HG02884 (cell line): ENCODE measurements at regions not wholly inside any gene's neighbourhood (a gene's known extent, or its start where the extent isn't known, plus 50 kb on each side); places are given as distances from the start of the nearest gene placed in this dataset.
"Not testable (repeated sequence)": the region's sequence is repeated elsewhere in the genome, so short reads cannot be mapped to it uniquely, and the experiment has no call there.

ENCODE experiments used
- ATAC-seq: cut with Tn5 transposase; IDR thresholded peaks from one replicate; pipeline ENCODE4 v1.9.1; 2021; ENCODE audit warnings: mild to moderate bottlenecking, moderate library complexity; ENCODE audit not compliant: unreplicated experiment

GRCh38 chr7:49660170-49660783 is 113.2 kb upstream of the VWC2 start:
- no peak for ATAC-seq

DNA sequence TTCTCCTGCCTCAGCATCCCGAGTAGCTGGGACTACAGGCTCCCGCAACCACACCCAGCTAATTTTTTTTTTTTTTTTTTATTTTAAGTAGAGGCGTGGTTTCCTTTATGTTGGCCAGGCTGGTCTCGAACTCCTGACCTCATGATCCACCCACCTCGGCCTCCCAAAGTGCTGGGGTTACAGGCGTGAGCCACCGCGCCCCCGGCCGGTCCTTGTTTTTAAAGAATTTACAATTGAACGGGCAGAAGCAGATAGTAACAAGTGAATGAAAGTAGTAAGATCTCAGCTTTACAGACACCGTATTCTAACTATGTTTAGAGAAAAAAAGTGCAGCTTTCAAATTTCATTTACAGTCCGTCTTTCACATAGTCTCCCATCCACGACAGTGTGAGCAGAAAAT is 112.5 kb upstream of the VWC2 start:
- ATAC-seq = no peak

GRCh38 chr7:49665963-49666362 is 107.5 kb upstream of the VWC2 start:
- ATAC-seq = not testable (repeated sequence)

DNA sequence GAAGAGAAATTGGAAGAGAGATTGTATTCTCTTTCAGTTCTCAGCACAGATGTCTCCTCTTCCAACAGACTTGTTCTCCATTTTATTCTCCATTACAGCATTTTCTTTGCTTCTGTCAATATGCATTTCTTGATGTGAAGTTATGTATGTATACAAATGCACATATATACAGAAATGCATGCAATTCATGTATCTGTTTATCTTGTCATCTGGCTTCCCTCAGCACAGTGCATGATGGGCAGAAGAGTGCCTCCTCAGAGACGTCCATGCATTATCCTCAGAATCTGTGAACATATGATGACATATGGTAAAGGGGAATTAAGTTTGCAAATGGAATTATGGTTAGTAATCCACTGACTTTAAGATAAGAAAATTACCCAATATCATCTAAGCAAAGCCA is 106.7 kb upstream of the VWC2 start:
- no peak for ATAC-seq

DNA sequence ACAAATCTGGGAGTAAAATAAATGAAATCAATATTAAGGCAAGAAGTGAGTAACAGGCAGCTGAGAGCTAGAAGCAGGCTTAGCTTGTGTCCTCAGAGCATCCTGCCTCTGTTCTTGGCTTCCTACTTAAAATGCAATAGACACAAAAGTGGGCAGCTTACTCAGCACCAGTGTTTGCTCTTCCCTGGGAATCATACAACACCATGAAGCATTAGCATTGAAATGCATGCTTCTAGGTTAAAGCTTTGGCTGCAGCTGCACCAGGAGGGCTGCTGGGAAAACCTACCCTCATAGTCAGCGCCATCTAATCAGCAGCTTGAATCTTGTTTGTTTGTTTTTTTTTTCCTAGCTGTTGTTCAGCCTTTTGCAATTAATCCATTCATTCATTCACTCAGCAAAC is 104.2 kb upstream of the VWC2 start:
- no peak for ATAC-seq

GRCh38 chr7:49669692-49670260 is 103.7 kb upstream of the VWC2 start:
- no peak for ATAC-seq

- ATAC-seq = no peak
Observed at GRCh38 chr7:49670991-49671390, 102.4 kb upstream of the VWC2 start.

GRCh38 chr7:49692516-49692915 is 80.9 kb upstream of the VWC2 start:
- ATAC-seq = no peak

DNA sequence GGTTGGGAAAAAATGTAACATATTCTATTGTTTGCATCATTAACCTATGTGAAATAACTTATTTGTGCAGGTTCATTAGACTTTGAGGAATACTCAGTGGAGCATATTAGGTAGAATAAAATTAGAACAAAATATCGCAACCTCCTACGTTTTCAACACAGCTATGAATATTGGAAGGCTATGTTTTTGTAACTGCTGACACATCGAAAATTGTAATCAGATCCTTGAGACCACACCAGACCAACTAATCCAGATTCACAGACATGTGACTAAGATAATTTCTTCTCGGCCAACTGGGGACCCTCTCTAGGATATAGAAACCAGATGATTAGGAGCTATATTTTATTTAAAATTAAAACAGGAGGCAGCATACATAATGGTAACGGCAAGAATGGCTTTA is 77.5 kb upstream of the VWC2 start:
- ATAC-seq = no peak

- ATAC-seq = no peak
Observed at GRCh38 chr7:49700841-49701240, 72.6 kb upstream of the VWC2 start.

- no peak for ATAC-seq
Observed at GRCh38 chr7:49702099-49702498, 71.3 kb upstream of the VWC2 start.

DNA sequence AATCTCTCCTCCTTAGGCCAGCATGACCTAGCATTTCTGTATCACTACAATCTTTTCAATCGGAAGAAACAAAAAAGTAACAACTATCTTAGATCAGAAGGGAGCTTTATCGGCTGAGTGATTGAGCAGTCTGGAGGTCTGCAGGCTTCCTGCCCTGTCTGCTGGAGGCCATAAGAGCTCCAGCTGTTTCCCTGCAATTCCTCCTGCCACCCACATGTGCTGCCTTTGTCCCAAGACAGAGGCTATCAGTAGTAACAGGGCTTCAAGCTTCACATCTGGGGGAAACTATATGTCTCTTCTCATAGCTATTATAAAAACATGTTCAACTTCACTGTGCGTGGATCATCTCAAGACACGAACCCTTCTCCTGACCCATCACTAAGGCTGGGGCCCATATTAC is 70.1 kb upstream of the VWC2 start:
- no peak for ATAC-seq

- no peak for ATAC-seq
Observed at GRCh38 chr7:49703881-49704280, 69.6 kb upstream of the VWC2 start.

- ATAC-seq = no peak
Observed at GRCh38 chr7:49706106-49706505, 67.3 kb upstream of the VWC2 start.

GRCh38 chr7:49707891-49708290 is 65.5 kb upstream of the VWC2 start:
- ATAC-seq = no peak

GRCh38 chr7:49708590-49708989 is 64.8 kb upstream of the VWC2 start:
- ATAC-seq = no peak

- not testable (repeated sequence) for ATAC-seq
Observed at GRCh38 chr7:49711072-49711723, 62.2 kb upstream of the VWC2 start.

DNA sequence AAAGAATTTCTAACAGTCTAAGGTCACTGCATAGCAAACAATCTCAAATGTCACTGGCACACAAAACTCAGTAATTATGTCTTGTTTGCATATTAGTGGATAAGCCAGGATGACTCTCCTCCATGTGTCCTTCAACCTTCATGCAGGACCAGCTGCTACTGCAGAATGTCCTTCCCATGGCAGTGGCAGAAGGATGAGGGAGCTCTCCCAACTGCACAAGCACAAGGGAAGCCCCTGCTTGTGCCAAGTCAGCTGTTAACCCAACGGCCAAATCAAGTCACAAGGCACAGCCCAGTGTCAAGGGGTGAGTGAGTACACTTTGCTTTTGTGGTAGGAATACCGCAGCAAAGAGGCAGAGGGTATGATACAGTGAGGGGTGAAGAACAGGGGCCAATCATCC is 59.3 kb upstream of the VWC2 start:
- ATAC-seq = no peak

GRCh38 chr7:49715486-49715885 is 58.0 kb upstream of the VWC2 start:
- no peak for ATAC-seq

GRCh38 chr7:49717547-49717946 is 55.9 kb upstream of the VWC2 start:
- ATAC-seq = no peak

- no peak for ATAC-seq
Observed at GRCh38 chr7:49718760-49719159, 54.7 kb upstream of the VWC2 start.

DNA sequence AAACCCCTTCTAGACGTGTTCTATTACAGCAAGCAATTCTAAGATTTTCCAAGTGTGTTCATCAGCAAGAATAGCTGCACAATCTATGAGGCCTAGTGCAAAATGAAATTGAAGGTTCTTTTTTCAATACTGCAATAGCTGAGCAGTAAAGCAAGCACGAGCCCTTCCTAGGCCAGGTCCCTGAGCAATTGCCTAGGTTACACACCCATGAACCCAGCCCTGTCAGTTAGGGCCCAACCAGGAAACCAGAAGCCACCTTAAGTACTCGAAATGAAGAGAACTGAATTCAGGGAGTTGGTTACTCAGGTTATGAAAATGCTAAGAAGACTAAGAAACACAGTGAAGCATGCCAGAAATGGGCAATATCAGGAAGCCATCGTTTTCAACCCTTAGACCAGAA is 52.0 kb upstream of the VWC2 start:
- no peak for ATAC-seq
